GM12891 (cell line): ENCODE measurements at regions not wholly inside any gene's neighbourhood (a gene's known extent, or its start where the extent isn't known, plus 50 kb on each side); places are given as distances from the start of the nearest gene placed in this dataset.

Experiments used
- PAX5 ChIP-seq: IDR thresholded peaks from 2 replicates; pipeline ENCODE4 v1.6.1; 2011; ENCODE audit warnings: low read length, moderate library complexity, mild to moderate bottlenecking; ENCODE audit not compliant: insufficient read depth, severe bottlenecking
- POLR2A ChIP-seq: IDR thresholded peaks from 2 replicates; pipeline ENCODE4 v1.6.1; 2011; ENCODE audit warnings: low read depth, low read length, control low read depth
- POLR2AphosphoS5 ChIP-seq: IDR thresholded peaks from 2 replicates; pipeline ENCODE4 v1.6.1; 2011; ENCODE audit warnings: low read depth, low read length, control low read depth
- TAF1 ChIP-seq: IDR thresholded peaks from 2 replicates; pipeline ENCODE4 v1.6.1; 2011; ENCODE audit warnings: low read depth, low read length, control low read depth

- TF ChIP-seq POLR2AphosphoS5 (no peak), POLR2A (no peak), TAF1 (no peak), PAX5 (no peak)
Observed at GRCh38 chr3:87674397-87675161, 384.2 kb downstream of the CGGBP1 start.
